D341Med (cell line): ENCODE measurements at regions not wholly inside any gene's neighbourhood (a gene's known extent, or its start where the extent isn't known, plus 50 kb on each side); places are given as distances from the start of the nearest gene placed in this dataset.

Experiments used
- DNase-seq: peaks from one replicate; pipeline ENCODE4 v3.0.0; 2012; ENCODE audit warnings: low spot score

GRCh38 chr1:5659606-5660005 lies 332.6 kb downstream of the NPHP4 start:
- DNase-seq: no peak

GRCh38 chr1:5658340-5659316 lies 333.6 kb downstream of the NPHP4 start:
- no peak for DNase-seq

- DNase-seq: no peak
These were observed 340.0 kb downstream of the NPHP4 start for GRCh38 chr1:5651964-5652821.

- DNase-seq: no peak
These were observed 340.8 kb downstream of the NPHP4 start for GRCh38 chr1:5651473-5651872.

- DNase-seq: no peak
These were observed 341.2 kb downstream of the NPHP4 start for GRCh38 chr1:5651027-5651410.

- DNase-seq: no peak
These were observed 341.8 kb downstream of the NPHP4 start for GRCh38 chr1:5650283-5651026.

- no peak for DNase-seq
These were observed 342.4 kb downstream of the NPHP4 start for GRCh38 chr1:5649795-5650194.

- DNase-seq: no peak
These were observed 343.1 kb downstream of the NPHP4 start for GRCh38 chr1:5649166-5649551.

- no peak for DNase-seq
These were observed 343.6 kb downstream of the NPHP4 start for GRCh38 chr1:5648410-5649165.

- no peak for DNase-seq
These were observed 345.0 kb downstream of the NPHP4 start for GRCh38 chr1:5647234-5647633.

- DNase-seq: no peak
These were observed 345.6 kb downstream of the NPHP4 start for GRCh38 chr1:5646486-5647149.

GRCh38 chr1:5645929-5646328 lies 346.3 kb downstream of the NPHP4 start:
- DNase-seq: no peak

GRCh38 chr1:5645135-5645399 lies 347.2 kb downstream of the NPHP4 start:
- no peak for DNase-seq

GRCh38 chr1:5644281-5645134 lies 347.7 kb downstream of the NPHP4 start:
- DNase-seq: no peak

- no peak for DNase-seq
These were observed 348.7 kb downstream of the NPHP4 start for GRCh38 chr1:5643360-5644107.

- no peak for DNase-seq
These were observed 351.4 kb downstream of the NPHP4 start for GRCh38 chr1:5640845-5641244.

- DNase-seq: no peak
These were observed 353.0 kb downstream of the NPHP4 start for GRCh38 chr1:5639106-5639722.

GRCh38 chr1:5638582-5638981 lies 353.6 kb downstream of the NPHP4 start:
- DNase-seq: no peak

- DNase-seq: no peak
These were observed 355.1 kb downstream of the NPHP4 start for GRCh38 chr1:5637171-5637570.
